Activated naive CD8-positive, alpha-beta T cell treated with anti-CD3 and anti-CD28 coated beads for 36 hours (primary cell): ENCODE measurements at regions not wholly inside any gene's neighbourhood (a gene's known extent, or its start where the extent isn't known, plus 50 kb on each side); places are given as distances from the start of the nearest gene placed in this dataset.
"Not testable (repeated sequence)": the region's sequence is repeated elsewhere in the genome, so short reads cannot be mapped to it uniquely, and the experiment has no call there.

ENCODE experiments used
- DNase-seq: peaks from one replicate; pipeline ENCODE4 v3.0.0; 2021
- H3K27ac Mint-ChIP-seq: one replicate; pipeline ENCODE4 v1.8.0; 2022; ENCODE audit warnings: mild to moderate bottlenecking, moderate library complexity, mixed read lengths
- H3K27me3 Mint-ChIP-seq: one replicate; pipeline ENCODE4 v1.8.0; 2022; ENCODE audit warnings: mild to moderate bottlenecking, mixed read lengths
- H3K36me3 Mint-ChIP-seq: one replicate; pipeline ENCODE4 v1.8.0; 2021; ENCODE audit warnings: mild to moderate bottlenecking, mixed read lengths
- H3K4me1 Mint-ChIP-seq: one replicate; pipeline ENCODE4 v1.8.0; 2021; ENCODE audit warnings: mixed read lengths
- H3K4me3 Mint-ChIP-seq: one replicate; pipeline ENCODE4 v1.8.0; 2022; ENCODE audit warnings: mild to moderate bottlenecking, moderate library complexity, mixed read lengths
- H3K9me3 Mint-ChIP-seq: one replicate; pipeline ENCODE4 v1.8.0; 2022; ENCODE audit warnings: mixed read lengths

DNA sequence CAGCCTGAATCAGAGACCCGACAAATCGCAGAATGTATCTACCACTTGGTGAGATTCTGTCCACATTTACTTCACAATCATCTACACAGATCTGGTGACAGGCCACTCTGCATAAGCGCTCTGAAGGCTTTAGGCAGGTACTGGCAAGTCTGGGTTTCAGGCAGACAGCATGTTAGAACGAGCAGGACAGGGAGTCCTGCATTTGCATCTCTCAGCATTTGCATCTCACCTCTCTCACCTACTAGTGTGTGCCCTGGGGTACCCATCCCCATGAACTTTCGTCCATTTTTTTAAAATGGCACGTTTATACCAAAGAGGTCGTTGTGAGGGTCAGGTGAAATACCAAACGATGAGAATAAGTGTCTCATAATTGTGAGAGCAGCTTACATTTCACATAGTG is 108.2 kb downstream of the SPATA31A1 start:
- not testable (repeated sequence) for H3K36me3 Mint-ChIP-seq, H3K27me3 Mint-ChIP-seq, DNase-seq, H3K9me3 Mint-ChIP-seq, H3K4me1 Mint-ChIP-seq
- peak overlapping the region; percentile 89 for H3K4me3 Mint-ChIP-seq
- peak overlapping the region; percentile 58 for H3K27ac Mint-ChIP-seq

DNA sequence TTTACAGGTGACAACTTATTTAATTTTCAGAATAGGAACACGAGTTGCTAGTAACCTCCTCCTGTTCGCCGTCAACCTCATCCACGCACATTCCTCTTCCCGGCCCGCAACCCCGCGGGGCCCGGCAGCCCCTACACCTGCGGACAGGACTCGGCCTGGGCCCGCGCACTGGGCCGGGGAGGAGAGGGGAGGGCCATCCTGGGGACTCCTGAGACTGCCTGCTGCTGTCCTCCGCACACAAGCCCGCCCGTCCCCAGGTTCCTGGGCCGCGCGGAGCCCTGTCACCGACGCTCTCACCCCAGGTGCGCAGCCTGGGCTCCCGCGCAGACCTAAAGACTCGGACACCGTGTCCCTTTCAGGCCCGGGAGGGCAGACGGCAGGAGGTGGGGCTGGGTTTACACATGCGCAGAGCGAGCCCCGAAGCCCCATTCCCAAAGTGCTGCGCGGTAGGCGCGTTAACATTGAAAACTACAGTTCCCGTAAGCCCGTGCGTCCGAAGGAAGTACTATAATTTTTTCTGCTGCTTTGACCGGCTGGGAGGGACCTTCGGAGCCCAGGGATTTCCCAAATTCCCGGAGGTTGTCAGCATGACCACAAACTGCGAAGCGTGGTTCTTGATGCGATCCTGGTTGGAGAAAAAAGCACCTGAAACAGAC is 108.8 kb downstream of the SPATA31A1 start:
- H3K36me3 Mint-ChIP-seq, H3K9me3 Mint-ChIP-seq, H3K4me1 Mint-ChIP-seq, H3K27me3 Mint-ChIP-seq: not testable (repeated sequence)
- Mint-ChIP-seq H3K27ac (peak overlapping the region; percentile 83), H3K4me3 (peak overlapping the region; percentile 89)
- DNase-seq: peak; percentile 72

- not testable (repeated sequence) for H3K27ac Mint-ChIP-seq, H3K4me3 Mint-ChIP-seq, H3K27me3 Mint-ChIP-seq, H3K9me3 Mint-ChIP-seq, DNase-seq, H3K36me3 Mint-ChIP-seq, H3K4me1 Mint-ChIP-seq
Measured at GRCh38 chr9:39474499-39474898, 119.0 kb downstream of the SPATA31A1 start.

DNA sequence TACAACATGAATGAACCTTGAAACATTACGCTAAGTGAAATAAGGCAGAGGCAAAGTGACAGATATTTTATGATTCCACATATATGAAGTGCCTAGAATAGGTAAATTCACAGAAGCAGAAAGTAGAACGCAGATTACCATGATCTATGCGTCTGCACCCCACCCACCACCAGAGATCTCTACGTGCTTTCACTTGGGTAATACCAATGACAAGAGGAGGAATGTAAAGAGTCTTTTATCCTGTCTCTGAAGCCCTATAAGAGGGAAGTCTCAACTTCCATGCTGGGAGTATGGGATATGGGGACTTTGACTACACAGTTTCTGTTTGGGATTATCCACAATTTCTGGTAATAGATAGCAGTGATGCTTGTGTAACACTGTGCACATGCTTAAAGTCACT is 127.6 kb downstream of the SPATA31A1 start:
- H3K36me3 Mint-ChIP-seq, H3K4me3 Mint-ChIP-seq, H3K4me1 Mint-ChIP-seq, H3K27ac Mint-ChIP-seq, DNase-seq, H3K27me3 Mint-ChIP-seq, H3K9me3 Mint-ChIP-seq: not testable (repeated sequence)

DNA sequence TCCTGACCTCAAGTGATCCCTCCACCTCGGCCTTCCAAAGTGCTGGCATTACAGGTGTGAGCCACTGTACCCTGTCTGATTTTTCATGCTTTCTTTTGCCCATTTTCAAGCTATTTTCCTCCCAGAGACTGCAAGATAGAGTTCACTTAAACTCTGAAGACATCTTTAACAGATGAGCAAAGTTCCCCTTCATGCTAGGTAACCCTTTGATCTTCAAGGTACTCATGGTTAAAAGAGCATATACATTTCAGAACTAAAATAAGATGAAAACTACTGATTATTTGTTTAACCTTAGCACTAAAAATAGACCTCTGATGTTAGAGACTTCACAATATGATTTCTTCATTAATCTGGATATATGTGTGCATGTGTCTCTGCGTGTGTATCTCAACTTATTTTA is 128.4 kb downstream of the SPATA31A1 start:
- not testable (repeated sequence) for H3K4me1 Mint-ChIP-seq, H3K27me3 Mint-ChIP-seq, H3K4me3 Mint-ChIP-seq, H3K27ac Mint-ChIP-seq, DNase-seq, H3K36me3 Mint-ChIP-seq, H3K9me3 Mint-ChIP-seq

DNA sequence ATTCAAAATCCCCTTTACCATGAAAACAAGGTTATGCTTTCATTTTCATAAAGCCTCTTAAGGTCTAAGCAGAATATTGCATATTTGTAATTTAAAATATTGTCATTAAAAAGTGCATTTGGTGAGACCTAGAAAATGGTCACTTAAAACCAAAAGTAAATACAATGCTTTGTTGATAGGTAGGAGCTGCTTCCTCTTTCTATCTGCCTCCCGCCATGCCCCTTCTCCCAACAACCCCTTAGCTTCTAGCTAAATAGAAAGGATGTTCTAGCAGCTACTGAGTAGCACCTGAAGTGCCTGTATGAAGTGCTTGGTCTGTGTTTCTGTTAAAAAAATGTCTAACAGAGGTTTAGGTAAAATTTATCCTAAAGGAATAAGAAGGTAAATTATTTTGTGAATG is 128.8 kb downstream of the SPATA31A1 start:
- H3K4me1 Mint-ChIP-seq, H3K27ac Mint-ChIP-seq: not testable (repeated sequence)

GRCh38 chr9:39487477-39487876 is 132.0 kb downstream of the SPATA31A1 start:
- not testable (repeated sequence) for H3K27me3 Mint-ChIP-seq, DNase-seq, H3K4me3 Mint-ChIP-seq, H3K27ac Mint-ChIP-seq, H3K4me1 Mint-ChIP-seq, H3K36me3 Mint-ChIP-seq, H3K9me3 Mint-ChIP-seq

More for the DNA sequence above, 128.8 kb downstream of the SPATA31A1 start:
- not testable (repeated sequence) for H3K27me3 Mint-ChIP-seq, H3K36me3 Mint-ChIP-seq, H3K4me3 Mint-ChIP-seq, DNase-seq, H3K9me3 Mint-ChIP-seq

DNA sequence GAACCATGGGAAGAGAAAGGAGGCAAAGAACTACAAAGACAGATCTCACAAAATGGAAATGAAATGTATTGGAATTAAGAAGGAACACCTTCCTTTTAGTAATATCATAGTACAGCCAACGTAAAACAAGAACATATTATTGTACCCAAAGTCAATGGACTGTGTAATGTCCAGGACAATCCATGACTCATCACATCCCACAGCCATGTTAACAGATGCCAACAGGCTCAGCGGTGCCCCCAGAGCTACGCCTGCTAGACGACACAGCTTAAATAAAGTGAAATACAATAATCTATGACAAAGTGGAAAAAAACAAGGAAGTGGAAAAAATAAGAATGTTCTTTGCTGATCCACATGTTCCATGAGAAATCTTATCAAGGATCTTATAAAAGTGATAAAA is 140.8 kb downstream of the SPATA31A1 start:
- H3K4me3 Mint-ChIP-seq, DNase-seq, H3K27ac Mint-ChIP-seq, H3K27me3 Mint-ChIP-seq, H3K9me3 Mint-ChIP-seq, H3K4me1 Mint-ChIP-seq, H3K36me3 Mint-ChIP-seq: not testable (repeated sequence)

DNA sequence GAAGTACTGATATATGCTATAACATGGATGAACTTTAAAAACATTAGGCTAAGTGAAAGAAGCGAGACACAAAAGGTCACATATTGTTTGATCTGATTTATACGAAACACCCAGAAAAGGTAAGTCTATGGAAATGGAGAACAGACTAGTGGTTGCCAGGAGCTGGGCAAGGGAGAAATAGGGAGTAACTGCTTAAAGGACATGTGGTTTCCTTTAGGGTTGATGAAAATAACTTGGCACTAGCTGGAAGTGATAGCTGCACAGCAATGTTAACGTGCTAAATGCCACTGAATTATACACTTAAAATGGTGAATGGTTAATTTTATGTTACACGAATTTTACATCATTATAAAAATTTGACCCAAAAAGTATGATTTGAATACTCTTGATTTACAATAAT is 147.7 kb downstream of the SPATA31A1 start:
- not testable (repeated sequence) for H3K36me3 Mint-ChIP-seq, H3K4me3 Mint-ChIP-seq, H3K27ac Mint-ChIP-seq, H3K9me3 Mint-ChIP-seq, H3K4me1 Mint-ChIP-seq, DNase-seq, H3K27me3 Mint-ChIP-seq

GRCh38 chr9:39527387-39528029 is 172.0 kb downstream of the SPATA31A1 start:
- not testable (repeated sequence) for H3K36me3 Mint-ChIP-seq, H3K4me1 Mint-ChIP-seq, DNase-seq, H3K27ac Mint-ChIP-seq, H3K9me3 Mint-ChIP-seq, H3K4me3 Mint-ChIP-seq, H3K27me3 Mint-ChIP-seq

DNA sequence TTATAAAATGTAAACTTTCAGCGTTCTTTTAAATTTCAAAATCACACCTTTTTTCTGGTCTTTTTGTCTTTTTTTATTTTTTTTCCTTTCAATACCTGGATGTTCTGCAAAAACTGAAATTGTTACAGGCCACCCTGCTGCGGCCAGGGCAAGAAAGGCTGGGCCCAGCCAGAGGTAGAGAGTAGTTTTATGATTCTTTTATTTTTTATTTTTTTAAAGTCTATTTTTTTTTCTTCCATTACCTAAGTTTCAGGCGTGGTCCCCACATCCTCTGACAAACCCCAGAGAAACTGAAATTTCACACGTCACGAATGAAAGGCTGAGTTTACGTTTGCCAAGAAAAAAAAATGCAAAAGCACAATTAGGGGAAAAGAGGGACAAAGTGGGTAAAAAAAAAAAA is 177.1 kb downstream of the SPATA31A1 start:
- H3K4me1 Mint-ChIP-seq, H3K27ac Mint-ChIP-seq, H3K36me3 Mint-ChIP-seq, H3K4me3 Mint-ChIP-seq, DNase-seq, H3K27me3 Mint-ChIP-seq, H3K9me3 Mint-ChIP-seq: not testable (repeated sequence)

- H3K36me3 Mint-ChIP-seq: not testable (repeated sequence)
Measured at GRCh38 chr9:39533001-39533762, 177.7 kb downstream of the SPATA31A1 start.

GRCh38 chr9:39533763-39534548 is 178.5 kb downstream of the SPATA31A1 start:
- H3K36me3 Mint-ChIP-seq, H3K4me1 Mint-ChIP-seq, H3K27ac Mint-ChIP-seq, DNase-seq, H3K9me3 Mint-ChIP-seq, H3K4me3 Mint-ChIP-seq, H3K27me3 Mint-ChIP-seq: not testable (repeated sequence)

More at GRCh38 chr9:39533001-39533762, 177.7 kb downstream of the SPATA31A1 start:
- not testable (repeated sequence) for H3K9me3 Mint-ChIP-seq, H3K27me3 Mint-ChIP-seq, DNase-seq, H3K4me1 Mint-ChIP-seq, H3K27ac Mint-ChIP-seq, H3K4me3 Mint-ChIP-seq

DNA sequence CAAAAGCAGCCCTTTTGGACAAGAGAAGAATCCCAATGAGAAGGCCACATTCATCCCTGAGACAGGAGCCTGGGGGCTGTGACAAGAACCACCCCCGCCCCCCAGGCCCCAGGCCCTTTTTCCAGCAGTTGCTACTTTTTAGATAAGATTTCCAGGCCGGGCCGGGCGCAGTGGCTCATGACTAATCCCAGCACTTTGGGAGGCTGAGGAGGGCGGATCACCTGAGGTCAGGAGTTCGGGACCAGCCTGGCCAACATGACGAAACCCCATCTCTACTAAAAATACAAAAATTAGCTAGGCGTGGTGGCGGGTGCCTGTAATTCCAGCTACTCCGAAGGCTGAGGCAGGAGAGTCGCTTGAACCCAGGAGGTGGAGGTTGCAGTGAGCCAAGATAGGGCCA is 179.4 kb downstream of the SPATA31A1 start:
- not testable (repeated sequence) for H3K9me3 Mint-ChIP-seq, H3K36me3 Mint-ChIP-seq, H3K27me3 Mint-ChIP-seq, DNase-seq, H3K4me3 Mint-ChIP-seq, H3K4me1 Mint-ChIP-seq, H3K27ac Mint-ChIP-seq

DNA sequence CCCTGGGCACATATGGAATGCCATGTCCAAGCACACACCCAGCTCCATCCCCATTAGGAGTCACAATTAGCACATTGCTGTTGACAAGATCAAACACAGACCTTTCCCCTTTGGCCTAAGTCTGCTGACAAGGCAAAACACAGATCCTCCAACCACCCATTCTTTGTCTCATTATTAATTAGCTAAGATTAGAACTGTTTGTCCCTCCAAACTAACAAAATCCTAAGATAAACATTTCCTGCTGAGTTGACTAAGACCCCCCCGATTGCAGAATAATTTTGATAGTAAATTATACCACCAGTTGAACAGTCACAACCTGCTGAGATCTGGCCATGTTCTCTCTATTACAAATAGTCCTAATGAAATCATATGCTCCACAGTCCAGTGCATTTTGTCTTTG is 186.7 kb downstream of the SPATA31A1 start:
- not testable (repeated sequence) for H3K9me3 Mint-ChIP-seq, H3K27ac Mint-ChIP-seq, H3K4me1 Mint-ChIP-seq, H3K4me3 Mint-ChIP-seq, H3K27me3 Mint-ChIP-seq, H3K36me3 Mint-ChIP-seq, DNase-seq
